ENCODE measurements at regions not wholly inside any gene's neighbourhood (a gene's known extent, or its start where the extent isn't known, plus 50 kb on each side); places are given as distances from the start of the nearest gene placed in this dataset.

DNA sequence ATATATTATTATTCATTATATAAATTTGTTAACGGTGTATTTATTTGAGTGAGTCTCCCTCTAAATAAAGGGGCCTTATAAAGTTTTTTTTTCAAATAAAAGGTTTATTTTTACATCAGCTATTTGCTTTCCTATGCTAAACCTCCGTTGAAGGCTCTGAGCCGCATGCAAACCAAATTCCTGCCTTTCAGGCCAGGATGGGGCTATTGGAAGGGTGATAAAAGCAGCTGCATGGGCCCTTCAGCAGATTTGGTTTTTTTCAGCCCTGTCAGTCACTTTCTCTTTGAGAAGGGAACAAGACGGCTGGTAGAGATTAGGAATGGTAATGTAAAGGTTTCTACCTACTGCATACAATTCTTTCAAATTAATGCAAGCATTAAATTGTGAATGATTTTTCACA lies 244.2 kb downstream of the WNT5A start:
- no peak overlapping the region for H3K9ac ChIP-seq (ENCODE audit: control insufficient read depth, insufficient read depth, low read length)
- no peaks in the 10 kb centered on the region for H3K79me2 ChIP-seq (ENCODE audit: control insufficient read depth, insufficient read depth, low read length)
- no peak overlapping the region for H3K27ac ChIP-seq (ENCODE audit: control insufficient read depth, insufficient read depth)
- H3K27me3 ChIP-seq (replicated peaks in 1 of 2; ENCODE audit: control insufficient read depth in 2 of 2, insufficient read depth in 2 of 2, low read length in 1 of 2): no peaks in the 10 kb centered on the region
- 8% methylated on average over 4 of the region's 4 CpGs for WGBS (ENCODE audit: insufficient coverage, insufficient replicate concordance, low lambda C conversion rate, missing lambda C conversion rate)
- no peak for ATAC-seq
- no TSS peak for BruUV-seq (replicated peaks)
- ChIA-PET POLR2A (no interaction called here), SMC1A (ENCODE audit: uncharacterized antibody, unreplicated experiment) (no interaction called here), CTCF (no interaction called here), RAD21 (ENCODE audit: unreplicated experiment) (no interaction called here)
- no peaks in the 10 kb centered on the region for H3K9me3 ChIP-seq (replicated peaks; ENCODE audit: control insufficient read depth, insufficient read depth, low read length)
- no peak for FAIRE-seq
- no peaks in the 10 kb centered on the region for H4K20me1 ChIP-seq (ENCODE audit: control insufficient read depth, insufficient read depth)
- no peaks in the 10 kb centered on the region for H3K36me3 ChIP-seq (ENCODE audit: control insufficient read depth in 2 of 2, insufficient read depth in 2 of 2, low read length in 1 of 2)
- no peak overlapping the region for H3K4me3 ChIP-seq
- TF ChIP-seq IKZF1 (conservative IDR thresholded peaks at IDR 0.05) (no peak), TCF3 (IDR thresholded peaks at IDR 0.05; ENCODE audit: borderline replicate concordance, insufficient read depth, low read depth, low read length) (no peak), SIN3A (IDR thresholded peaks at IDR 0.05; ENCODE audit: low read depth, low read length) (no peak), SRF (IDR thresholded peaks at IDR 0.05; ENCODE audit: low read depth in 2 of 2, low read length in 2 of 2) (no peak), ZSCAN29 (IDR thresholded peaks at IDR 0.05) (no peak), KLF5 (IDR thresholded peaks at IDR 0.05; ENCODE audit: partially characterized antibody) (no peak), BACH1 (IDR thresholded peaks at IDR 0.05; ENCODE audit: borderline replicate concordance) (no peak), RFX5 (IDR thresholded peaks at IDR 0.05; ENCODE audit: low read depth, low read length) (no peak), RCOR1 (conservative IDR thresholded peaks at IDR 0.05; ENCODE audit: low read depth, low read length) (no peak)
- TF ChIP-seq, protein P1, sequence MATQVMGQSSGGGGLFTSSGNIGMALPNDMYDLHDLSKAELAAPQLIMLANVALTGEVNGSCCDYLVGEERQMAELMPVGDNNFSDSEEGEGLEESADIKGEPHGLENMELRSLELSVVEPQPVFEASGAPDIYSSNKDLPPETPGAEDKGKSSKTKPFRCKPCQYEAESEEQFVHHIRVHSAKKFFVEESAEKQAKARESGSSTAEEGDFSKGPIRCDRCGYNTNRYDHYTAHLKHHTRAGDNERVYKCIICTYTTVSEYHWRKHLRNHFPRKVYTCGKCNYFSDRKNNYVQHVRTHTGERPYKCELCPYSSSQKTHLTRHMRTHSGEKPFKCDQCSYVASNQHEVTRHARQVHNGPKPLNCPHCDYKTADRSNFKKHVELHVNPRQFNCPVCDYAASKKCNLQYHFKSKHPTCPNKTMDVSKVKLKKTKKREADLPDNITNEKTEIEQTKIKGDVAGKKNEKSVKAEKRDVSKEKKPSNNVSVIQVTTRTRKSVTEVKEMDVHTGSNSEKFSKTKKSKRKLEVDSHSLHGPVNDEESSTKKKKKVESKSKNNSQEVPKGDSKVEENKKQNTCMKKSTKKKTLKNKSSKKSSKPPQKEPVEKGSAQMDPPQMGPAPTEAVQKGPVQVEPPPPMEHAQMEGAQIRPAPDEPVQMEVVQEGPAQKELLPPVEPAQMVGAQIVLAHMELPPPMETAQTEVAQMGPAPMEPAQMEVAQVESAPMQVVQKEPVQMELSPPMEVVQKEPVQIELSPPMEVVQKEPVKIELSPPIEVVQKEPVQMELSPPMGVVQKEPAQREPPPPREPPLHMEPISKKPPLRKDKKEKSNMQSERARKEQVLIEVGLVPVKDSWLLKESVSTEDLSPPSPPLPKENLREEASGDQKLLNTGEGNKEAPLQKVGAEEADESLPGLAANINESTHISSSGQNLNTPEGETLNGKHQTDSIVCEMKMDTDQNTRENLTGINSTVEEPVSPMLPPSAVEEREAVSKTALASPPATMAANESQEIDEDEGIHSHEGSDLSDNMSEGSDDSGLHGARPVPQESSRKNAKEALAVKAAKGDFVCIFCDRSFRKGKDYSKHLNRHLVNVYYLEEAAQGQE (IDR thresholded peaks at IDR 0.05; ENCODE audit: low read depth, low read length): no peak
- TF ChIP-seq, protein P2, sequence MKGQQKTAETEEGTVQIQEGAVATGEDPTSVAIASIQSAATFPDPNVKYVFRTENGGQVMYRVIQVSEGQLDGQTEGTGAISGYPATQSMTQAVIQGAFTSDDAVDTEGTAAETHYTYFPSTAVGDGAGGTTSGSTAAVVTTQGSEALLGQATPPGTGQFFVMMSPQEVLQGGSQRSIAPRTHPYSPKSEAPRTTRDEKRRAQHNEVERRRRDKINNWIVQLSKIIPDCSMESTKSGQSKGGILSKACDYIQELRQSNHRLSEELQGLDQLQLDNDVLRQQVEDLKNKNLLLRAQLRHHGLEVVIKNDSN (IDR thresholded peaks at IDR 0.05; ENCODE audit: borderline replicate concordance, extremely low read length, insufficient read depth, low read depth, low read length): no peak
- TF ChIP-seq, protein P3, sequence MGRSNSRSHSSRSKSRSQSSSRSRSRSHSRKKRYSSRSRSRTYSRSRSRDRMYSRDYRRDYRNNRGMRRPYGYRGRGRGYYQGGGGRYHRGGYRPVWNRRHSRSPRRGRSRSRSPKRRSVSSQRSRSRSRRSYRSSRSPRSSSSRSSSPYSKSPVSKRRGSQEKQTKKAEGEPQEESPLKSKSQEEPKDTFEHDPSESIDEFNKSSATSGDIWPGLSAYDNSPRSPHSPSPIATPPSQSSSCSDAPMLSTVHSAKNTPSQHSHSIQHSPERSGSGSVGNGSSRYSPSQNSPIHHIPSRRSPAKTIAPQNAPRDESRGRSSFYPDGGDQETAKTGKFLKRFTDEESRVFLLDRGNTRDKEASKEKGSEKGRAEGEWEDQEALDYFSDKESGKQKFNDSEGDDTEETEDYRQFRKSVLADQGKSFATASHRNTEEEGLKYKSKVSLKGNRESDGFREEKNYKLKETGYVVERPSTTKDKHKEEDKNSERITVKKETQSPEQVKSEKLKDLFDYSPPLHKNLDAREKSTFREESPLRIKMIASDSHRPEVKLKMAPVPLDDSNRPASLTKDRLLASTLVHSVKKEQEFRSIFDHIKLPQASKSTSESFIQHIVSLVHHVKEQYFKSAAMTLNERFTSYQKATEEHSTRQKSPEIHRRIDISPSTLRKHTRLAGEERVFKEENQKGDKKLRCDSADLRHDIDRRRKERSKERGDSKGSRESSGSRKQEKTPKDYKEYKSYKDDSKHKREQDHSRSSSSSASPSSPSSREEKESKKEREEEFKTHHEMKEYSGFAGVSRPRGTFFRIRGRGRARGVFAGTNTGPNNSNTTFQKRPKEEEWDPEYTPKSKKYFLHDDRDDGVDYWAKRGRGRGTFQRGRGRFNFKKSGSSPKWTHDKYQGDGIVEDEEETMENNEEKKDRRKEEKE (IDR thresholded peaks at IDR 0.05): no peak
- TF ChIP-seq, protein P4, sequence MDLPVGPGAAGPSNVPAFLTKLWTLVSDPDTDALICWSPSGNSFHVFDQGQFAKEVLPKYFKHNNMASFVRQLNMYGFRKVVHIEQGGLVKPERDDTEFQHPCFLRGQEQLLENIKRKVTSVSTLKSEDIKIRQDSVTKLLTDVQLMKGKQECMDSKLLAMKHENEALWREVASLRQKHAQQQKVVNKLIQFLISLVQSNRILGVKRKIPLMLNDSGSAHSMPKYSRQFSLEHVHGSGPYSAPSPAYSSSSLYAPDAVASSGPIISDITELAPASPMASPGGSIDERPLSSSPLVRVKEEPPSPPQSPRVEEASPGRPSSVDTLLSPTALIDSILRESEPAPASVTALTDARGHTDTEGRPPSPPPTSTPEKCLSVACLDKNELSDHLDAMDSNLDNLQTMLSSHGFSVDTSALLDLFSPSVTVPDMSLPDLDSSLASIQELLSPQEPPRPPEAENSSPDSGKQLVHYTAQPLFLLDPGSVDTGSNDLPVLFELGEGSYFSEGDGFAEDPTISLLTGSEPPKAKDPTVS (IDR thresholded peaks at IDR 0.05; ENCODE audit: low read depth, low read length): no peak
- H3K4me2 ChIP-seq (ENCODE audit: control insufficient read depth, insufficient read depth): no peak overlapping the region
- intact Hi-C loops (cut with micrococcal nuclease; ENCODE audit: unreplicated experiment): no loop called here
- in situ Hi-C loops (cut with MboI): no loop called here
- H2AFZ ChIP-seq (ENCODE audit: control insufficient read depth, low read depth, low read length): no peak overlapping the region
- no peak for DNase-seq (ENCODE audit: low read depth, low spot score)
- no peaks in the 10 kb centered on the region for H3K4me1 ChIP-seq (ENCODE audit: control insufficient read depth, insufficient read depth, low read length)

Measured in GM12878 (cell line).